ENCODE measurements at regions not wholly inside any gene's neighbourhood (a gene's known extent, or its start where the extent isn't known, plus 50 kb on each side); places are given as distances from the start of the nearest gene placed in this dataset.
A peak's percentile ranks its signal among the peaks of the same experiment; 100 is the strongest.
"Not testable (repeated sequence)": the region's sequence is repeated elsewhere in the genome, so short reads cannot be mapped to it uniquely, and the experiment has no call there.

- no peak for DNase-seq
These were observed 60.3 kb upstream of the ZNF81 start for GRCh38 chrX:47776292-47777006.

GRCh38 chrX:47772764-47773163, 63.9 kb upstream of the ZNF81 start:
- DNase-seq: no peak

GRCh38 chrX:47771473-47771872, 65.2 kb upstream of the ZNF81 start:
- DNase-seq: no peak

GRCh38 chrX:47762826-47763225, 73.9 kb upstream of the ZNF81 start:
- not testable (repeated sequence) for DNase-seq

- DNase-seq: no peak
These were observed 84.0 kb upstream of the ZNF81 start for GRCh38 chrX:47752685-47753084.

GRCh38 chrX:47751670-47752069, 85.0 kb upstream of the ZNF81 start:
- DNase-seq: no peak

GRCh38 chrX:47749185-47749967, 87.3 kb upstream of the ZNF81 start:
- DNase-seq: peak; percentile 25

GRCh38 chrX:47748576-47748975, 88.1 kb upstream of the ZNF81 start:
- DNase-seq: no peak

GRCh38 chrX:47746446-47746845, 87.5 kb upstream of the UXT start:
- no peak for DNase-seq

- no peak for DNase-seq
These were observed 86.4 kb upstream of the UXT start for GRCh38 chrX:47745416-47745815.

- no peak for DNase-seq
These were observed 84.5 kb upstream of the UXT start for GRCh38 chrX:47743504-47743903.

- DNase-seq: not testable (repeated sequence)
These were observed 79.9 kb upstream of the UXT start for GRCh38 chrX:47738870-47739269.

GRCh38 chrX:47723689-47724088, 64.7 kb upstream of the UXT start:
- DNase-seq: no peak

- DNase-seq: no peak
These were observed 64.1 kb upstream of the UXT start for GRCh38 chrX:47723083-47723482.

GRCh38 chrX:47722260-47722659, 63.3 kb upstream of the UXT start:
- DNase-seq: no peak

- not testable (repeated sequence) for DNase-seq
These were observed 56.1 kb upstream of the UXT start for GRCh38 chrX:47715078-47715477.

- DNase-seq: not testable (repeated sequence)
These were observed 53.7 kb upstream of the UXT start for GRCh38 chrX:47712675-47713074.

- no peak for DNase-seq
These were observed 51.3 kb upstream of the UXT start for GRCh38 chrX:47710252-47710651.
